HG03469 (cell line): ENCODE measurements at regions not wholly inside any gene's neighbourhood (a gene's known extent, or its start where the extent isn't known, plus 50 kb on each side); places are given as distances from the start of the nearest gene placed in this dataset.
"Not testable (repeated sequence)": the region's sequence is repeated elsewhere in the genome, so short reads cannot be mapped to it uniquely, and the experiment has no call there.

Source experiments
- ATAC-seq: cut with Tn5 transposase; IDR thresholded peaks from one replicate; pipeline ENCODE4 v1.9.1; 2021; ENCODE audit warnings: mild to moderate bottlenecking, moderate library complexity, moderate number of reproducible peaks; ENCODE audit not compliant: unreplicated experiment

DNA sequence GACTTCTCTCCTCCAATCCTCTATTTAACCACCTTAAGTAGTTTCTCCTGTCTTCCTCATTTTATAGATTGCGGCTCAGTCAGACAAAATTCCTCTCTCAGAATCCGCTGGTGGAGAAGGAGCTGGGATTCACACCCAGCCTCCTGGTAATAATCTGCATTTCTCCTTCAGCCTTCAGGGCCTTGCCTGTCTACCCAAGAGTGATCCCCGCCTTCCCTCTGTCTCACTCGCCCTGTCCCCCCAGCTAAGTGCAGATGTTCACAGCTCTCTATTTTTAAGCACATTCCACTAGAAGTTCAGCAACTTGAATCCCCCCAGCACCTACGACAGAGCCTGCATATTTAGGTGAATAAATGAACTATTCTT is 212.5 kb upstream of the HAAO start:
- ATAC-seq, result no peak

DNA sequence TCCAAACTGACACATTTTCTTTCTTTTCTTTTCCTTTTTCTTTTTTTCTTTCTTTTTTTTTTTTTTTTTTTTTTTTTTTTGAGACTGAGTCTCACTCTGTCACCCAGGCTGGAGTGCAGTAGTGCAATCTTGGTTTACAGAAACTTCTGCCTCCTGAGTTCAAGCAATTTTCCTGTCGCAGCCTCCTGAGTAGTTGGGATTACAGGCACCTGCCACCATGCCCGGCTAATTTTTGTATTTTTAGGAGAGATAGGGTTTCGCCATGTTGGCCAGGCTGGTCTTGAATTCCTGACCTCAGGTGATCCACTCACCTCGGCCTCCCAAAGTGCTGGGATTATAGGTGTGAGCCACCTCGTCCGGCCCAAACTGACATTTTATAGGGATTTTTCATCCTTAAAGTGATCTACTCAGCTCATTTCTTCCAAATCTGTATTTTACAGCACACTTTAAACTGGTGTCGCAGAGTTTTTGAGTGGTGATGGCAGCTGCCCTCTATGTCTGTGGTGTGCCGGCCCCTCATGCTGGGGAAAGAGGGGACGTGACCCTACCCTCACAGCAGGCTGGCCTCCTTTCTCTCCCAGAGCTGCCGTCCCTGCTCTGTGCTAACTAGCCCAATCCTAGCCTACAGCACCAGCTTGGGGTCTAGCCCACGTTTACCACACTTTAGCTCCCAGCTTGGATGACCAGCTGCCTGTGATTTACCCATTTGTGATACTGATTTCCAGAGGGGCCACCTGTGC is 211.9 kb upstream of the HAAO start:
- ATAC-seq, result not testable (repeated sequence)

DNA sequence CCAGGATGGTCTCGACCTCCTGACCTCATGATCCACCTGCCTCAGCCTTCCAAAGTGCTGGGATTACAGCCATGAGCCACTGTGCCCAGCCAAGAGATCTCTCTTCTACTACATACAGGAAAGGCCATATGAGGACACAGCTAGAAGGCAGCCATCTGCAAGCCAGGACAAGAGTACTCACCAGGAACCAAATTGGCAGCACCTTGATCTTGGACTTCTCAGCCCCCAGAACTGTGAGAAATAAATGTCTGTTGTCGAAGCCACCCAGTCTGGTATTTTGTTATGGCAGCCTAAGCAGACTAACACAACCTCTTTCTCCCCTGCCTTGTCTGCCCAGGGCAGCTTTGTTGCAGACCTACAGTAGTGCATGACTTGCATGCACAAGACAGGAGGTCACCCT is 211.3 kb upstream of the HAAO start:
- ATAC-seq, result no peak

DNA sequence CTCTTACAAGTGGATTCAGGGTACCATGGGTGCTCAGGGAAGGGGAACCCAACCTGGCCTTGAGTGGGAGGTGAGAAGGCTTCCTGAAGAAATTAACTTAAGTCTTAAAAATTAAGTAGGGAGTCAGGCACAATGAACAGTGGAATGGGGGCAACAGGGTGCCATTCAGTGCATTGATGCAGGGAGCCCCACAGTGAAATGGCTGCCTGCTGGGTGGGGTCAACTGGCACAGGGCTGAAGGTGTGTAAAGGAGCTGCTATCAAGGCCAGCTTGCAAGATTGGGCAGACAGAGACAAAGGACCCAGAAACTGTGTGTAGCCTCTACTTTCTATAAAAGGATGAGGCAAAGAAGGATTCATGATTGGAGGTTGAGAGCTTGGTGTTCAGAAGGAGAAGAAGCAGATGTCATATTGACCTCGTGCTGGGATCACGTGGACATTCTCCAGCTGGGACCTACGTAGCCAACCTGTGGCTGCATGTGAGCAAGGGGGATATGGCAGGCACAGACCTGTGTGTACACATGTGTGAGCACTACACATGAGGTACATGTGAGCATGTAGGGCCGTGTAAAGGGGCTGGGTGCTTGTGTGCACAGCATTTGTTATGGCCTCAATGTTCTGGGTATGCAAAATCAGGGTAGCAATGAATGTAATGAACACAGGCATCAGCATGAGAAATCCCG is 209.5 kb upstream of the HAAO start:
- no peak for ATAC-seq

DNA sequence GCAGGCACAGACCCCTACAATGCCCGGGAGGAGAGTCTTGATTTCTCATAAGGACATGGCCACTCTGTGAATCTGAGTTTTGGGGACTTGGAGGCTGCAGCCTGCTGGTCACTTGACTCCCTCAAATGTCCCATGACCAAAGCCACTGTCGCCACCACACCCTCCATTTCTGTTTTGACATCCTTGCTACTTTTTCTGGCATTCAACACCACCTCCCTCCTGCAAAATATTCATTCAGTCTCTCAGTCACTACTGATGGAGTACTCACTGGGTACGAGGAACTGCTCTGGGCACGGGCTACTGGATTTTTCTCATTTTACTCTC is 208.6 kb upstream of the HAAO start:
- ATAC-seq, result no peak

DNA sequence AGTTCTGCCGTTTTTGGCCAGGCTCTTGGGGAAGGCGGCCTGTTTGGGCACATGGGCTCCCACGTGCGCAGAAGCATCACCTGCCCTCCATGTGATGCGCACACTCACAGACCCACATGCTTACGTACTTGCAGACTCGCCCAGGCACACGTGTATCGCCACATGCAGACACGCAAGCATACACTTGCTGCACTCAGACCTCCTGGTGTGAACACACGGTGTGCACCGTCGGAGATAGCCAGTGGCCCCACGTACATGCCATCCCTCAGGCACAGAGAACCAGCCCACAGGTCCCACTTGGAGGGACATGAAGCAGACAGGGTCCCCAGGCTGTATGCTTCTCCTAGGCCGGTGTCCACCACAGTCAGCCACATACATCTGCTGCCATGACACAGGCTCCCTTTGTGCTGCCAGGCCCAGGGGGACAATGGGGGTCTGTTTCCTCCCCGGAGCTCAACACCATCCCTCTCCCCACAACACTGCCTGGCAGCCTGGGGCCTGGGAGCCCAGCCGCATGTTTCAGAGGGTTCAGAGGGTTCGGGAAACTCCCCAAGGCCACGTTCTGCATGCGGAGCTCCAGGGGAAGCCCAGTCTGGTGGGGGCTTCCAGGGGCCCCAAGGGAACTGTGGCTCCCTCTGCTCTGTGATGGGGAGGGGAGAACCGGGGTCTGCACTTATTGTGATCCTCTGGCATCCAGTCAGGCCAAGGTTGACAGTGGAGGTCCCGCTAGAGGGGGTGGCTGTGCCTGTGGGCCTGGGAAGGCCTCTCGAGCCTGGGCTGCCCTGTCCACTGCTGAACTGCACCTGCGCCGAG is 208.1 kb upstream of the HAAO start:
- ATAC-seq, result no peak

DNA sequence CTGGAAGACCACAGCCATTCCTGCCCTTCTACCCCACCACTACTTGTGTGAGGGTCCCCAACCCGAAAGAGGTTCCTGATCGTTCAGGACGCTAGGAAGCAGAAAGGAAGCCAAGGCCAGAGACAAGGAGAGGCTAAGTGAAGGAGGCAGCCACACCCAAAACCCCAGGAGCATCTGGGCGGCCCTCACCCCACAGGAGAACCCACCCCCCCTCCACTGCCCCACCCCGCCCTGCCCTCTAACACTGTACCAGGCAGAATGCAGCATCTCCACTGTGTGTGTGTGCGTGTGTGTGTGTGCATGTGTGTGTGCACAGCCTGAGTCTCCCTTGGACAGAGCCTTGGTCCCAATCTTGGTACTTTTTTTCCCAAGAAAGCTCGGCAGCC is 207.5 kb upstream of the HAAO start:
- no peak for ATAC-seq

DNA sequence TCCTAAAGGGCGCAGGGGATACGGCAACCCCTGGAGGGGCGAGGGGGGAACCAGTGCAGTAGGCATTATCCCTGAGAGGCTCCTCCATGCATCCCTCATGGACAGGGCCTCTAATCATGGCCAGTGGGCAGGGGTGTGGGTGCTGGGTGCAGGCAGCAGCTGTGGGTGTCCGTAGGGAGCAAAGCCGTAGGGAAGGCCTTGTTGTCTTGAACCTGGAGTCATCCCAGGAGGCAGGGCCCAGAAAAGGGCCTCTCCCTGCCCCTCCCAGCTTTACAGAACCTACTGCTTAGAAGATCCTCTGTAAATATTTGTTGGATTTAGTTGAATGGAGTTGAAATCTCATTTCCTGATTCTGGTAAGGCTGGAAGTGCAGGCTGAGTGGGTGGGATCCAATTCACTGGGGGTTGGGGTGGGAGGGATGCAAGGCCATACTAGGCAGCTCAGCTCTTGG is 207.0 kb upstream of the HAAO start:
- ATAC-seq, result no peak

DNA sequence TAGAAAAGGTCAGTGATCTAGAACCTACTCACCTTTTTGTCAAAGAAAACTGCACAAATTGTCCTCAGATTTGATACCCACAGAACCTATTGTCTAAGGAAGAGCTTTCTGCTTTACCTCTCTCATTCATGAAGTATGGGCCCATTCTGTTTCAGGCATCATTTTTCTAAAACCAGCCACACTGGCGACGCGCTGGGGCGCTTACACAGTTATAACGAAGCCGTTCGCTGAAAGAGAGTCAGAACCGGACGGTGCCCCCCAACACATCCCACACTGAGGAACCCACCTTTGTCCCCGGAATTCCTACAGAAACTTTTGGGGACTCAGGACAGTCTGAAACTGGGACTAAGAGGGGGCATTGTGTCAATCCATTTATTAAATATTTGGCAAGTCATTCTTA is 206.3 kb upstream of the HAAO start:
- ATAC-seq, result no peak

DNA sequence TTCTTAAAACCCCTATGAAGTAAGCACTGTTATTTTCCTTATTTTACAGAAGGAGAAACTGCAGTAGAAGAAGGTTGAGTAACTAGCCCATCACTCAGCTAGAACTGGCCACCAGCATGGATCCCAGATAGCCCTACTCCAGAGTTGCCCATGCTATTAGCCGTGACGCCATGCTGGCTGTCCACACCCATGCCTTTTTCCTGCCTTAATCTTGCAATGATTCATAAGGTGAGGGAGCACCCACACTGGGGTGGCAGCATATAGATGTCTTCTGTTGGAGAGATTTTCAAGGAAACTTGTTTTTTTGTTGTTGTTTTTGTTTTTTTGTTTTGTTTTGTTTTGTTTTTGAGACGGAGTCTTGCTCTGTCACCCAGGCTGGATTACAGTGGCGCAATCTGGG is 204.1 kb upstream of the HAAO start:
- ATAC-seq, result no peak

DNA sequence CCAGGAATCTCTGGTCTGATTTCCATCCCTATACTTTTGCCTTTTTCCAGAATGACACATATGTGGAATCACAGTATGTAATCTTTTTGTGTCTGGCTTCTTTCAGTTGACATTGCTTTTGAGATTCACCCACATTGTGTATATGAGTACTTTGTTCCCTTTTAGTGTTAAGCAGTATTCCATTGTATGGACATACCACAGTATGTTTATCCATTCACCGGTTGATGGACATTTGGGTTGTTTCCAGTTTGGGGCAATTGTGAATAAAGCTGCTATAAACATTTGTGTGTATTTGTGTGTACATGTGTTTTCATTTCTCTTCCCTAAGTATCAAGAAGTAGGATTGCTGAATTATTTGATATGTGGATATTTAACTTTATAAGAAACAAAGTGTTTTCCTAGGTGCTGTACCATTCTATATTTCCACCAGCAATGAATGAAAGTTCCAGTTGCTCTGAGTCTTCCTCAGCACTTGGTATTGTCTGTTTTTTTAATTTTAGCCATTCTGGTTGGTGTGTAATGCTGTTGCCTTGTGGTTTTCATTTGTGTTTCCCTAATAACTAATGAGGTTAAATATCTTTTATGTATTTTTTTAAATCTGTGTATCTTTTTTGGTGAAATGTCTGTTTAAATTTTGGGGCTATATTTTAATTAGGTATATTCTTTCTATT is 203.5 kb upstream of the HAAO start:
- no peak for ATAC-seq

DNA sequence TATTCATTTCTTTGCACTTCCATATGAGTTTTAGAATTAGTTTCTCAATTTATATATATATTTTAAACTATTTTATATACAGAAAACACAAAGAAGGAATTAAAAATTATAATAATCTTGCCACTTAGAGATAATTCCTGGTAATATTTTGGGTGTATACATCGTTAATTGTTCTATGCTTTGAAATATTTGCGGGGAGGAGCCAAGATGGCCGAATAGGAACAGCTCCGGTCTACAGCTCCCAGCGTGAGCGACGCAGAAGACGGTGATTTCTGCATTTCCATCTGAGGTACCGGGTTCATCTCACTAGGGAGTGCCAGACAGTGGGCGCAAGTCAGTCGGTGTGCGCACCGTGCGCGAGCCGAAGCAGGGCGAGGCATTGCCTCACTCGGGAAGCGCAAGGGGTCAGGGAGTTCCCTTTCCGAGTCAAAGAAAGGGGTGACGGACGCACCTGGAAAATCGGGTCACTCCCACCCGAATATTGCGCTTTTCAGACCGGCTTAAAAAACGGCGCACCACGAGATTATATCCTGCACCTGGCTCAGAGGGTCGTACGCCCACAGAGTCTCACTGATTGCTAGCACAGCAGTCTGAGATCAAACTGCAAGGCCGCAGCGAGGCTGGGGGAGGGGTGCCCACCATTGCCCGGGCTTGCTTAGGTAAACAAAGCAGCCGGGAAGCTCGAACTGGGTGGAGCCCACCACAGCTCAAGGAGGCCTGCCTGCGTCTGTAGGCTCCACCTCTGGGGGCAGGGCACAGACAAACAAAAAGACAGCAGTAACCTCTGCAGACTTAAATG is 197.1 kb upstream of the HAAO start:
- not testable (repeated sequence) for ATAC-seq

DNA sequence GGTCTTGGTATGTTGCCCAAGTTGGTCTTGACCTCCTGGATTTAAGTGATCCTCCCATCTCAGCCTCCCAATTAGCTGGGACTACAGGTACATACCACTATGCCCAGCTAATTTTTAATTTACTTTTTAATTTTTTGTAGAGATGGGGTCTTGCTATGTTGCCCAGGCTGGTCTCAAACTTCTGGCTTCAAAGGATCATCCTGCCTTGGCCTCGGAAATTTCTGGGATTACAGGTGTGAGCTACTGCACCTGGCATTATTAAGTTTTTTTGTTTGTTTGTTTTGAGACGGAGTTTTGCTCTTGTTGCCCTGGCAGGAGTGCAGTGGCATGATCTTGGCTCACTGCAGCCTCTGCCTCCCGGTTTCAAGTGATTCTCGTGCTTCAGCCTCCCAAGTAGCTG is 195.7 kb upstream of the HAAO start:
- ATAC-seq, result not testable (repeated sequence)

DNA sequence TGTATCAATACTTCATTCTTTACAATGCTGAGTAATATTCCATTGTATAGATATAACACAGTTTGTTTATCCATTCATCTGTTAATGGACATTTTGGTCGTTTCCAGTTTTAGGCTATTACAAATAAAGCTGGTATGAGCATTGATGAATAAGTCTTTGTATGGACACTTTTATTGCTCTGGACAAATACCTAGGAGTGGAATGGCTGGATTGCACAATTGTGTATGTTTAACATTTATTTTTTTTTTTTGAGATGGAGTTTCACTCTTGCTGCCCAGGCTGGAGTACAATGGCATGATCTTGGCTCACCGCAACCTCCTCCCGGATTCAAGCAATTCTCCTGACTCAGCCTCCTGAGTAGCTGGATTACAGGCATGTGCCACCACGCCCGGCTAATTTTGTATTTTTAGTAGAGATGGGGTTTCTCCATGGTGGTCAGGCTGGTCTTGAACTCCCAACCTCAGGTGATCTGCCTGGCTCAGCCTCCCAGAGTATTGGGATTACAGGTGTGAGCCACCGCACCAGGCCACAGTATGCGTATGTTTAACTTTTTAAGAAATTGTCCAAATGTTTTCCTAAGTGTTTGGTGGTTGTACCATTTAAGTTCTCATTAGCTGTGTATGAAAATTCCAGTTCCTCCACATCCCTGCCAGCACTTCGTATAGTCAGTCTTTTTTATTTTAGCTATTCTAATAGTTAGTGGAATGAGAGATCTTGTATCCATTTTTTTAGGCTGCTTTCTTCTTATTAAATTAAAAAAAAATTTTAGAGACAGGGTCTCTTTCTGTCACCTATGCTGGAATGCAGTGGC is 194.9 kb upstream of the HAAO start:
- ATAC-seq, result no peak

DNA sequence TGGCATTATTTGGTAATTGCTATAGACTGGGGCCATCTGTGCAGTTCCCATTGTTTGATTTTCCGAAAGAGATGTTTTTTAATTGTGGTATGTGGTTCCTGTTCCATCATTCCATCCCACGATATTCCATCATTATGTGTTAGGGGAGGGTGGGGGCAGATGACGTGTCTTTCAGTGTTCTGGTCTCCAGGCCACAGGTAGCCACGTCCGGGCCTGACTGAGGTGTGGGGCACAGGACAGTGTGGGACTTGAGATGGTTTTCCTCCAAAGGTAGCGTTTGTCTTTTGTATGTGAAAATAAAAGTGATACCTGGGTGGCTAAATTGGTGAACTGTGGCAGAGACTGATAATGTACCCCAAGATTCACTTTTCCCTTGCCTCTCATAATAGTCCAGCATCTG is 192.2 kb upstream of the HAAO start:
- ATAC-seq, result no peak

DNA sequence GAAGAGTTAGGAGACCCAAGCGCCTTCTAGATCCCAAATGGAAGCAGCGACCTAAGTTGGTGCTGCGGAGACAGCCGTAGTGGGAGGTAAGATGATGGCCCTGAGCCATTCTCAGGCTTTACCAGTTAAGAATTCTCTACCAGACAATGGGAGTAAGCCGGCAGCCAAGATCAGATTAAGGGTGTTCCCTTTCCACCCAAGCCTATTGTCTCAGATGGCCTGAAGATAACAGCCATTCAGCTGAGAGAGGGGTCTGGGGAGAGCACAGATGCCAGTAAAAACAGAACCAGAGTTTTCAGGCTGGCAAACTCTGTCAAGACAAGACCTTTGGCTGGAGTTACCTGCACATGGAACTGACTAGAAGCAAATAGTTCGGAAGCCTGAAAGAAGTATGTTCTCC is 191.7 kb upstream of the HAAO start:
- no peak for ATAC-seq

DNA sequence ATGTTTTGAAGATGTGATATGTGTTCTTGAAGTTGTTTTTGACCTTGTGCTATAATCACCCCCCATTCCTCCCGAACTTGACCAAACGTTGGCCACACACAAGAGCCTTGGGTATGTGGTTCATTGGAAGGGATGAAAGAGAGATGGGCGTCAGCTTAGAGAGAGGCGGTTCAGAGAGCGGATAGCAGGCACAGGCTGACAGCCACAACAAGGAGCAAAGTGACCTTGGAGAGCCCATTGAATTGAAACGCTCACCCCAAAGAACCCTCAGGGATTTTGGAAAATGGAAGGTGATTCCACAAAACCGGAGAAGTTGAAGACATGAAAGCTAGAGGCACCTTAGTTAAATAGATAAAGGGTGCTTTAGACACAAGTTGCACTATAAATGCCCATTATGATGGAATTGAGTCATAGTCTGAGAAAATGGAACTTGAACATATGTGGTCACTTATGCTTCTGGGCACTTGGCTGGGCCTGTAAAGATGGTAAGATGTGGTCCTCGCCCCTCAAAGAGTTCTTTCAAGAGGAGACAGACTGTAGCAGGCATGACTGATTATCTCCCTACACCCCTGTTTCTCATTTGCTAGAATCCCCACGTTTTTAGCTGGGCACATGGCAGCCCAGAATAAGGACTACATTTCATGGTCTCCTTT is 188.5 kb upstream of the HAAO start:
- ATAC-seq, result no peak

DNA sequence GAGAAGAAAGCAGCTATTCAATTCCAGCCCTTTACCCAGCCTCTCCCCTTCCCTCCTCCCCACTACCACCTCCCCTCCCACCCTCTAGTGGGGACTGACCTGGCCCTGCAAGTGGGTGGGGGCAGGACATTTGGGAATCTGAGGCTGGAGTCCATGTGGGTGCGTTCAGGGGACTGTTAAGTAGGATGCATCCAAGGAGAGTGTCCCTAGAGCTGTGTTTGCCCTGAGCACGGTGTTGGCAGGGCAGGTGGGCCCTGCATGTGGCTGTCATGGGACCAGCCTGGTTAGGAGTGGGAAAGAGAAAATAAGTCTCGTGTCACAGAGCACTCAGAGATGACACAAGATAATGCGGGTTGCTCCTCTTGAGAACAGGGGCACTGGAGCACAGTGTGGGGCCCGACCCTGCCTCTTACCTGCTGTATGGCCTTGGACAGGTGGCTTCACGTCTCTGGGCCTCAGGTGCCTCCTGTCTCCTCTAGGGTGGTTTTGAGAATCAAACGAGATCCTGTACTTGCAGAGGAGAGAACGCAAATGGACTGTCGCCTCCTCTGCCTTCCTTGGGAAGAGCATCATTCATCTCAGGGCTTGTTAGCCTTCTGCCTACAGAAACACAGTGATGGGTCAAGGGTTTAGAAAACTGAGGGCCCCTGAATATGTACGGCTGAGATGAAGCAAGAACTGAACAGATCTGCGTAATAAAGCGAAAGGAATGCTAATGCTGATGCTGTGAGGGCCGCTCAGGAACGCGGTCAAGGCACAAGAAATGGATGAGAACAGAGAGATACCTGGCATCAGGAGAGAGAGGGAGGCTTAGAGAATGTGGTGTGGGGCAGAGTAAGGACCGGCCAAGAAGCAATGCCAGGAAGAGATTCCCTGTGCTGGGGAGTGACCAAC is 187.7 kb upstream of the HAAO start:
- ATAC-seq, result no peak
